HG03103 (cell line): ENCODE measurements at regions not wholly inside any gene's neighbourhood (a gene's known extent, or its start where the extent isn't known, plus 50 kb on each side); places are given as distances from the start of the nearest gene placed in this dataset.
"Not testable (repeated sequence)": the region's sequence is repeated elsewhere in the genome, so short reads cannot be mapped to it uniquely, and the experiment has no call there.

Source experiments
- ATAC-seq: cut with Tn5 transposase; IDR thresholded peaks from one replicate; pipeline ENCODE4 v1.9.1; 2021; ENCODE audit warnings: low read depth; ENCODE audit not compliant: unreplicated experiment

- peak; percentile 74 for ATAC-seq
These were observed 107.2 kb upstream of the LYZL2 start for GRCh38 chr10:30736685-30737232.

- no peak for ATAC-seq
These were observed 105.3 kb upstream of the LYZL2 start for GRCh38 chr10:30734901-30735300.

- ATAC-seq = no peak
These were observed 103.1 kb upstream of the LYZL2 start for GRCh38 chr10:30732671-30733070.

- ATAC-seq = no peak
These were observed 102.4 kb upstream of the LYZL2 start for GRCh38 chr10:30731963-30732362.

- no peak for ATAC-seq
These were observed 100.8 kb upstream of the LYZL2 start for GRCh38 chr10:30730306-30730705.

- ATAC-seq = no peak
These were observed 99.2 kb upstream of the LYZL2 start for GRCh38 chr10:30728766-30729165.

GRCh38 chr10:30728127-30728526 is 98.6 kb upstream of the LYZL2 start:
- no peak for ATAC-seq

GRCh38 chr10:30727524-30727923 is 98.0 kb upstream of the LYZL2 start:
- ATAC-seq = no peak

- peak; percentile 85 for ATAC-seq
These were observed 97.3 kb upstream of the LYZL2 start for GRCh38 chr10:30726783-30727414.

- no peak for ATAC-seq
These were observed 96.1 kb upstream of the LYZL2 start for GRCh38 chr10:30725661-30726060.

GRCh38 chr10:30724296-30724695 is 94.7 kb upstream of the LYZL2 start:
- ATAC-seq = no peak

GRCh38 chr10:30722956-30723620 is 93.5 kb upstream of the LYZL2 start:
- no peak for ATAC-seq

- no peak for ATAC-seq
These were observed 90.3 kb upstream of the LYZL2 start for GRCh38 chr10:30719832-30720231.

GRCh38 chr10:30709700-30710358 is 80.3 kb upstream of the LYZL2 start:
- ATAC-seq = no peak

- ATAC-seq = no peak
These were observed 79.7 kb upstream of the LYZL2 start for GRCh38 chr10:30709229-30709628.

GRCh38 chr10:30708234-30708633 is 78.7 kb upstream of the LYZL2 start:
- ATAC-seq = no peak

GRCh38 chr10:30706189-30706588 is 76.6 kb upstream of the LYZL2 start:
- ATAC-seq = not testable (repeated sequence)

GRCh38 chr10:30705625-30706149 is 76.1 kb upstream of the LYZL2 start:
- peak; percentile 15 for ATAC-seq

- peak; percentile 39 for ATAC-seq
These were observed 75.6 kb upstream of the LYZL2 start for GRCh38 chr10:30705101-30705624.

GRCh38 chr10:30704601-30705100 is 75.1 kb upstream of the LYZL2 start:
- ATAC-seq = not testable (repeated sequence)
